ENCODE measurements at regions not wholly inside any gene's neighbourhood (a gene's known extent, or its start where the extent isn't known, plus 50 kb on each side); places are given as distances from the start of the nearest gene placed in this dataset.
"Not testable (repeated sequence)": the region's sequence is repeated elsewhere in the genome, so short reads cannot be mapped to it uniquely, and the experiment has no call there.

GRCh38 chr1:76687307-76688175 lies 179.7 kb upstream of the ST6GALNAC5 start:
- Histone ChIP-seq H3K4me3 (ENCODE audit: low read depth, low read length) (no peak overlapping the region), H3K27ac (ENCODE audit: low read depth, low read length) (no peak overlapping the region), H3K9me3 (ENCODE audit: control insufficient read depth, insufficient read depth, low read length) (no peaks in the 10 kb centered on the region), H3K27me3 (ENCODE audit: control insufficient read depth, insufficient read depth, low read length) (no peaks in the 10 kb centered on the region)
- TF ChIP-seq CTCF (IDR thresholded peaks at IDR 0.05; ENCODE audit: low read depth, low read length): no peak
- ChIA-PET POLR2A (interaction anchor here (0.6 kb wide), 1 partner anchor 302 kb away, joined by 4 read pairs; no protein-coding TSS in a partner anchor), CTCF (no interaction called here)
- DNase-seq (ENCODE audit: low read depth, low spot score): no peak

- Histone ChIP-seq H3K9me3 (ENCODE audit: control insufficient read depth, insufficient read depth, low read length) (no peaks in the 10 kb centered on the region), H3K4me3 (ENCODE audit: low read depth, low read length) (no peak overlapping the region), H3K27ac (ENCODE audit: low read depth, low read length) (no peak overlapping the region), H3K27me3 (ENCODE audit: control insufficient read depth, insufficient read depth, low read length) (no peaks in the 10 kb centered on the region)
- no peak for DNase-seq (ENCODE audit: low read depth, low spot score)
- CTCF ChIA-PET: no interaction called here
- no peak for TF ChIP-seq CTCF (IDR thresholded peaks at IDR 0.05; ENCODE audit: low read depth, low read length)
- POLR2A ChIA-PET: no interaction called here
Observed at GRCh38 chr1:76690766-76691165, 176.5 kb upstream of the ST6GALNAC5 start.

- no peaks in the 10 kb centered on the region for H3K27me3 ChIP-seq (ENCODE audit: control insufficient read depth, insufficient read depth, low read length)
- no peak for DNase-seq (ENCODE audit: low read depth, low spot score)
- ChIA-PET CTCF (no interaction called here), POLR2A (no interaction called here)
- TF ChIP-seq CTCF (IDR thresholded peaks at IDR 0.05; ENCODE audit: low read depth, low read length): no peak
- H3K9me3 ChIP-seq (ENCODE audit: control insufficient read depth, insufficient read depth, low read length): no peaks in the 10 kb centered on the region; the same call in 1 of the 2 replicates
- no peak overlapping the region for H3K4me3 ChIP-seq (ENCODE audit: low read depth, low read length)
- H3K27ac ChIP-seq (ENCODE audit: low read depth, low read length): no peak overlapping the region
Observed at GRCh38 chr1:76695535-76695934, 171.7 kb upstream of the ST6GALNAC5 start.

GRCh38 chr1:76697361-76697760 lies 169.9 kb upstream of the ST6GALNAC5 start:
- Histone ChIP-seq H3K27ac (ENCODE audit: low read depth, low read length) (no peak overlapping the region), H3K27me3 (ENCODE audit: control insufficient read depth, insufficient read depth, low read length) (no peaks in the 10 kb centered on the region), H3K9me3 (ENCODE audit: control insufficient read depth, insufficient read depth, low read length) (no peaks in the 10 kb centered on the region; the same call in 1 of the 2 replicates), H3K4me3 (ENCODE audit: low read depth, low read length) (no peak overlapping the region)
- no peak for DNase-seq (ENCODE audit: low read depth, low spot score)
- ChIA-PET POLR2A (no interaction called here), CTCF (no interaction called here)
- no peak for TF ChIP-seq CTCF (IDR thresholded peaks at IDR 0.05; ENCODE audit: low read depth, low read length)

GRCh38 chr1:76699646-76700045 lies 167.6 kb upstream of the ST6GALNAC5 start:
- H3K27ac ChIP-seq (ENCODE audit: low read depth, low read length); H3K27me3 ChIP-seq (ENCODE audit: control insufficient read depth, insufficient read depth, low read length); DNase-seq (ENCODE audit: low read depth, low spot score); H3K4me3 ChIP-seq (ENCODE audit: low read depth, low read length); POLR2A ChIA-PET; H3K9me3 ChIP-seq (ENCODE audit: control insufficient read depth, insufficient read depth, low read length); CTCF ChIA-PET: not testable (repeated sequence)

- CTCF ChIA-PET; H3K27me3 ChIP-seq (ENCODE audit: control insufficient read depth, insufficient read depth, low read length); POLR2A ChIA-PET; H3K27ac ChIP-seq (ENCODE audit: low read depth, low read length); H3K9me3 ChIP-seq (ENCODE audit: control insufficient read depth, insufficient read depth, low read length); H3K4me3 ChIP-seq (ENCODE audit: low read depth, low read length); DNase-seq (ENCODE audit: low read depth, low spot score): not testable (repeated sequence)
Observed at GRCh38 chr1:76700200-76700599, 167.1 kb upstream of the ST6GALNAC5 start.
